ENCODE measurements at regions not wholly inside any gene's neighbourhood (a gene's known extent, or its start where the extent isn't known, plus 50 kb on each side); places are given as distances from the start of the nearest gene placed in this dataset.
"Not testable (repeated sequence)": the region's sequence is repeated elsewhere in the genome, so short reads cannot be mapped to it uniquely, and the experiment has no call there.

- no peak for DNase-seq
Measured at GRCh38 chr4:162841753-162842152, 324.9 kb downstream of the NAF1 start.

- DNase-seq = no peak
Measured at GRCh38 chr4:162839814-162840213, 326.9 kb downstream of the NAF1 start.

- no peak for DNase-seq
Measured at GRCh38 chr4:162838671-162839070, 328.0 kb downstream of the NAF1 start.

- DNase-seq = no peak
Measured at GRCh38 chr4:162837679-162838078, 329.0 kb downstream of the NAF1 start.

- DNase-seq = no peak
Measured at GRCh38 chr4:162837241-162837640, 329.4 kb downstream of the NAF1 start.

- DNase-seq = no peak
Measured at GRCh38 chr4:162836773-162837172, 329.9 kb downstream of the NAF1 start.

GRCh38 chr4:162836258-162836657, 330.4 kb downstream of the NAF1 start:
- not testable (repeated sequence) for DNase-seq

- no peak for DNase-seq
Measured at GRCh38 chr4:162830899-162831298, 335.8 kb downstream of the NAF1 start.

GRCh38 chr4:162817374-162817773, 349.3 kb downstream of the NAF1 start:
- not testable (repeated sequence) for DNase-seq

- no peak for DNase-seq
Measured at GRCh38 chr4:162804351-162804924, 362.3 kb downstream of the NAF1 start.

- no peak for DNase-seq
Measured at GRCh38 chr4:162803378-162803777, 363.3 kb downstream of the NAF1 start.

GRCh38 chr4:162797108-162797507, 369.6 kb downstream of the NAF1 start:
- no peak for DNase-seq

- DNase-seq = no peak
Measured at GRCh38 chr4:162793571-162793970, 373.1 kb downstream of the NAF1 start.

GRCh38 chr4:162793004-162793403, 373.7 kb downstream of the NAF1 start:
- no peak for DNase-seq

- DNase-seq = no peak
Measured at GRCh38 chr4:162791226-162791625, 375.5 kb downstream of the NAF1 start.

- no peak for DNase-seq
Measured at GRCh38 chr4:162787120-162787519, 379.6 kb downstream of the NAF1 start.

- DNase-seq = no peak
Measured at GRCh38 chr4:162782778-162783525, 383.7 kb downstream of the NAF1 start.

GRCh38 chr4:162782096-162782777, 384.5 kb downstream of the NAF1 start:
- DNase-seq = no peak

GRCh38 chr4:162770761-162771490, 395.8 kb downstream of the NAF1 start:
- DNase-seq = no peak

- no peak for DNase-seq
Measured at GRCh38 chr4:162767083-162767482, 399.6 kb downstream of the NAF1 start.

- no peak for DNase-seq
Measured at GRCh38 chr4:162761965-162762364, 404.7 kb downstream of the NAF1 start.

GRCh38 chr4:162740228-162740627, 426.5 kb downstream of the NAF1 start:
- DNase-seq = not testable (repeated sequence)
